ENCODE measurements at regions not wholly inside any gene's neighbourhood (a gene's known extent, or its start where the extent isn't known, plus 50 kb on each side); places are given as distances from the start of the nearest gene placed in this dataset.

DNA sequence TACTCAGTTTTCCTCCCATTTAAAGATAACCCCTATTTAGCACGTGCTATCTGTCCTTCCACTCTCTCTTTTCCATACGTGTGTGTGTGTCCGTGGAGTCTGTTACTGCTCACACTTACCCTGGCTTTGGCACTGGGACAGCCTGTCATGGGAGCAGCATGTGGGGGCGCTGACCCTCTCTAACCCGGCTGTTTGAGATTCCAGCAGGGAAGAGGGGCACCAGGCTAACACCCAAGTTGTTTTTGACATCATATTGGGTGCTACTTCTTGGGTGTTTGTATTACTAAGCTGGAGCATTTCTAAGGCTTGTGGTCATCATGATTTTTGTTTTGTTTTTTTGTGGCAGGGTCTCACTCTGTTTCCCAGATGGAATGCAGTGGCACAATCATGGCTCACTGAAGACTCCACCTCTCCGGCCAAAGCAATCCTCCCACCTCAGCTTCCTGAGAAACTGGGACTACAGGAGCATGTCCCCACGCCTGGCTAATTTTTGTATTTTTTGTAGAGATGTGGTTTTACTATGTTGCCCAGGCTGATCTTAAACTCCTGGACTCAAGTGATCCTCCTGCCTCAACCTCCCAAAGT is 56.9 kb upstream of the SIMC1 start:
- DNase-seq, result no peak

- no peak for DNase-seq
Measured at GRCh38 chr5:176183321-176184074, 54.7 kb upstream of the SIMC1 start.

- DNase-seq, result no peak
Measured at GRCh38 chr5:176184608-176185132, 53.6 kb upstream of the SIMC1 start.

- DNase-seq, result peak in 1 of 2 experiments; percentile 16
Measured at GRCh38 chr5:176185133-176185733, 53.0 kb upstream of the SIMC1 start.

- DNase-seq, result no peak
Measured at GRCh38 chr5:176186107-176186506, 52.1 kb upstream of the SIMC1 start.

- DNase-seq, result no peak
Measured at GRCh38 chr5:176187276-176188062, 50.8 kb upstream of the SIMC1 start.

- DNase-seq, result no peak
Measured at GRCh38 chr5:176188085-176188484, 50.1 kb upstream of the SIMC1 start.
